Breast epithelium (tissue), 3 donors: ENCODE measurements at regions not wholly inside any gene's neighbourhood (a gene's known extent, or its start where the extent isn't known, plus 50 kb on each side); places are given as distances from the start of the nearest gene placed in this dataset.

ENCODE experiments used
- CTCF ChIP-seq, 3 donors: fragments of 450-650 bp; IDR thresholded peaks; one replicate each; pipeline ENCODE4 v1.5.1; 2016 to 2017; ENCODE audit warnings: antibody characterized with exemption in 3 of 3, mild to moderate bottlenecking in 3 of 3, moderate library complexity in 3 of 3
- POLR2AphosphoS5 ChIP-seq, 3 donors: sonication (generic); formaldehyde crosslinking; IDR thresholded peaks; one replicate each; pipeline ENCODE4 v1.6.1; 2017; ENCODE audit warnings: antibody characterized with exemption in 3 of 3

GRCh38 chr1:37244083-37244480 is 209.8 kb upstream of the GRIK3 start:
- TF ChIP-seq CTCF (IDR thresholded peaks at IDR 0.05) (no peak), POLR2AphosphoS5 (IDR thresholded peaks at IDR 0.05) (no peak)
